ENCODE measurements at regions not wholly inside any gene's neighbourhood (a gene's known extent, or its start where the extent isn't known, plus 50 kb on each side); places are given as distances from the start of the nearest gene placed in this dataset.

DNA sequence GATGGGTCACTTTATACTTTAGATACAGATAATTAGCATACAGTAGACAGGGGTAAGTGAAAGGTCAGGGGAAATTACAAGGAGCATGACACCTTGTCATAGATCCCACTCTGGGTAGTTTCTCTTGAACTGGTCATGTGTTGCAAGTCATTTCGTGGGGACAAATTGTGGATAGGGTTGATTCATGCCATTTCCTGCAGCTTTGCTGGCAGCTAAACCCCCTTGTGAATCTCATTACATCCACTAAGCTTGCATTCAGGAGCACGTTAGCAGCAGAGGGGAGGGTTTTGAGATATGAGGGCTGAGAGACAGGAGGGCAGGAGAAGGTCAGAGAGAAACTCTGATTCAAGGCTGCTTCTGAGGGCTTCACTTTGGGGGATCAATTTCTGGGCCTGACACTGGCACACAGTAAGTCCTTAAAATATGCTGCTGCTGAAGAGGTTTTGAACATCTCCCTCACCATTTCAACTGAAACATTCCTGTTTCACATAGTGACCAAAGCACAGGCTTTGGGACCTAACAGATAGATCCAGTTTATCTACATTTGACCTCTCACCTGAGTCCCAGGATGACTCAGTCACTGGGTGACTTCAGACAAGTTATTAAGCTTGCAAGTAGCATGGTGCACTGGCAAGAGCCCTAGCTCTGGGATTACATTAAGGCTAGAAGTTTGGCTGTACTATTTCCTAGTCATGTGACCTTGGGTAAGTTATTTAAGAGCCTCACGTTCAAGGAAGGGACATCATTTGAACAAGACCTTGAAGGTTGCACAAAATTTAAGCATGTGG, 206.0 kb upstream of the USP24 start:
- TF ChIP-seq, protein P1, sequence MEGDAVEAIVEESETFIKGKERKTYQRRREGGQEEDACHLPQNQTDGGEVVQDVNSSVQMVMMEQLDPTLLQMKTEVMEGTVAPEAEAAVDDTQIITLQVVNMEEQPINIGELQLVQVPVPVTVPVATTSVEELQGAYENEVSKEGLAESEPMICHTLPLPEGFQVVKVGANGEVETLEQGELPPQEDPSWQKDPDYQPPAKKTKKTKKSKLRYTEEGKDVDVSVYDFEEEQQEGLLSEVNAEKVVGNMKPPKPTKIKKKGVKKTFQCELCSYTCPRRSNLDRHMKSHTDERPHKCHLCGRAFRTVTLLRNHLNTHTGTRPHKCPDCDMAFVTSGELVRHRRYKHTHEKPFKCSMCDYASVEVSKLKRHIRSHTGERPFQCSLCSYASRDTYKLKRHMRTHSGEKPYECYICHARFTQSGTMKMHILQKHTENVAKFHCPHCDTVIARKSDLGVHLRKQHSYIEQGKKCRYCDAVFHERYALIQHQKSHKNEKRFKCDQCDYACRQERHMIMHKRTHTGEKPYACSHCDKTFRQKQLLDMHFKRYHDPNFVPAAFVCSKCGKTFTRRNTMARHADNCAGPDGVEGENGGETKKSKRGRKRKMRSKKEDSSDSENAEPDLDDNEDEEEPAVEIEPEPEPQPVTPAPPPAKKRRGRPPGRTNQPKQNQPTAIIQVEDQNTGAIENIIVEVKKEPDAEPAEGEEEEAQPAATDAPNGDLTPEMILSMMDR (IDR thresholded peaks at IDR 0.05; ENCODE audit: low read length) = no peak
- no peak for TF ChIP-seq EZH2 (IDR thresholded peaks at IDR 0.05; ENCODE audit: borderline replicate concordance, low read length)
